OCI-LY1 (cell line): ENCODE measurements at regions not wholly inside any gene's neighbourhood (a gene's known extent, or its start where the extent isn't known, plus 50 kb on each side); places are given as distances from the start of the nearest gene placed in this dataset.

ENCODE experiments used
- H2AFZ ChIP-seq: fragments of 200-600 bp; sonication (generic), shearing (Covaris generic); 2 replicates; pipeline ENCODE4 v1.6.0; 2014; ENCODE audit warnings: antibody characterized with exemption, mild to moderate bottlenecking, low read length
- H3F3A ChIP-seq: fragments of 200-600 bp; sonication (generic), shearing (Covaris generic); 2 replicates; pipeline ENCODE4 v1.6.0; 2014; ENCODE audit warnings: mild to moderate bottlenecking, antibody characterized with exemption, low read length, moderate library complexity; ENCODE audit not compliant: insufficient read depth
- H3K27ac ChIP-seq: fragments of 200-600 bp; sonication (generic); 2 replicates; pipeline ENCODE4 v1.5.1; 2014; ENCODE audit warnings: low read length, mixed run types, mild to moderate bottlenecking, low read depth; ENCODE audit not compliant: poor library complexity, severe bottlenecking
- H3K27me3 ChIP-seq: fragments of 200-600 bp; sonication (generic); 2 replicates; pipeline ENCODE4 v1.6.0; 2014; ENCODE audit warnings: antibody characterized with exemption, mild to moderate bottlenecking, low read length, moderate library complexity; ENCODE audit not compliant: insufficient read depth
- H3K36me3 ChIP-seq: fragments of 200-600 bp; sonication (generic); 2 replicates; pipeline ENCODE4 v1.6.1; 2014; ENCODE audit warnings: mild to moderate bottlenecking, antibody characterized with exemption, low read length, moderate library complexity, mixed read lengths; ENCODE audit not compliant: insufficient read depth
- H3K4me1 ChIP-seq: fragments of 200-600 bp; sonication (generic); 2 replicates; pipeline ENCODE4 v1.5.1; 2014; ENCODE audit warnings: mild to moderate bottlenecking, low read length, moderate library complexity; ENCODE audit not compliant: insufficient read depth, severe bottlenecking
- H3K4me2 ChIP-seq: fragments of 200-600 bp; sonication (generic), shearing (Covaris generic); 2 replicates; pipeline ENCODE4 v1.6.1; 2014; ENCODE audit warnings: low read length
- H3K4me3 ChIP-seq: fragments of 200-600 bp; sonication (generic); 2 replicates; pipeline ENCODE4 v1.5.1; 2014; ENCODE audit warnings: low read length, low read depth, mild to moderate bottlenecking, mixed read lengths; ENCODE audit not compliant: poor library complexity, severe bottlenecking
- H3K79me2 ChIP-seq: fragments of 200-600 bp; shearing (Covaris generic); 2 replicates; pipeline ENCODE4 v1.6.1; 2016; ENCODE audit warnings: mixed run types, low read length, mixed read lengths; ENCODE audit not compliant: insufficient read depth
- H3K9ac ChIP-seq: fragments of 200-600 bp; sonication (generic), shearing (Covaris generic); 2 replicates; pipeline ENCODE4 v1.6.1; 2014; ENCODE audit warnings: mild to moderate bottlenecking, low read length, mixed read lengths
- H3K9me2 ChIP-seq: fragments of 200-600 bp; sonication (generic), shearing (Covaris generic); 2 replicates; pipeline ENCODE4 v1.6.1; 2014; ENCODE audit warnings: low read depth, mild to moderate bottlenecking, low read length, mixed read lengths
- H3K9me3 ChIP-seq: fragments of 200-600 bp; shearing (Covaris generic); 2 replicates; pipeline ENCODE4 v1.6.1; 2014; ENCODE audit warnings: low read length, mixed read lengths
- H4K20me1 ChIP-seq: fragments of 200-600 bp; sonication (generic), shearing (Covaris generic); 2 replicates; pipeline ENCODE4 v1.6.0; 2016; ENCODE audit warnings: mild to moderate bottlenecking, low read length; ENCODE audit not compliant: insufficient read depth
- EZH2 ChIP-seq: fragments of 200-600 bp; sonication (generic), shearing (Covaris generic); IDR thresholded peaks from 2 replicates; pipeline ENCODE4 v1.8.0; 2017; ENCODE audit warnings: borderline replicate concordance, mixed run types, mild to moderate bottlenecking, antibody characterized with exemption, low read length, moderate library complexity, mixed read lengths
- TF ChIP-seq, protein P1 (sequence below): fragments of 200-600 bp; sonication (generic), shearing (Covaris generic); IDR thresholded peaks from 2 replicates; pipeline ENCODE4 v1.5.1; 2017; ENCODE audit warnings: mild to moderate bottlenecking, antibody characterized with exemption, low read length, moderate library complexity, mixed read lengths

DNA sequence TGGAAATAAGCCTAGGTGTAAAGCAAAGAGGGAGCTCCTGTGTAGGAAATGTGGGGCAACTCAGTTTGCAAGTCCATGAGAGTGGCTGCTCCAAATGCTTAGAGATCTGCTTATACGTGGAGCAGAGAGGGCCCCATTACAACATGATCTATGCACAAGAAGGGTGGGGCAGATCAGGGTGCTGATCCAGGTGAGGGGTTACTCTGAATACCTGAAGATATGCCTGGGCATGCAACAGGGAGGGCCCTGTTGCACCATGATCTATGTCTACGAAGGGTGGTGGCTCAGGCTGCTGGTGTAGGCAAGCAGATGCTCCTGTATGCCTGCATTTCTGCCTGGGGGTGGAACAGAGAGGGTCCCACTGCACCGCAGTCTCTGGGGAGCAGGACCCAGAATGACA, 1121.2 kb downstream of the RAPGEF2 start:
- H3K4me2 ChIP-seq, result no peak overlapping the region
- H3K4me3 ChIP-seq, result no peak overlapping the region
- H3K79me2 ChIP-seq, result no peaks in the 10 kb centered on the region
- no peaks in the 10 kb centered on the region for H3K27me3 ChIP-seq
- no peak for TF ChIP-seq EZH2
- TF ChIP-seq, protein P1, sequence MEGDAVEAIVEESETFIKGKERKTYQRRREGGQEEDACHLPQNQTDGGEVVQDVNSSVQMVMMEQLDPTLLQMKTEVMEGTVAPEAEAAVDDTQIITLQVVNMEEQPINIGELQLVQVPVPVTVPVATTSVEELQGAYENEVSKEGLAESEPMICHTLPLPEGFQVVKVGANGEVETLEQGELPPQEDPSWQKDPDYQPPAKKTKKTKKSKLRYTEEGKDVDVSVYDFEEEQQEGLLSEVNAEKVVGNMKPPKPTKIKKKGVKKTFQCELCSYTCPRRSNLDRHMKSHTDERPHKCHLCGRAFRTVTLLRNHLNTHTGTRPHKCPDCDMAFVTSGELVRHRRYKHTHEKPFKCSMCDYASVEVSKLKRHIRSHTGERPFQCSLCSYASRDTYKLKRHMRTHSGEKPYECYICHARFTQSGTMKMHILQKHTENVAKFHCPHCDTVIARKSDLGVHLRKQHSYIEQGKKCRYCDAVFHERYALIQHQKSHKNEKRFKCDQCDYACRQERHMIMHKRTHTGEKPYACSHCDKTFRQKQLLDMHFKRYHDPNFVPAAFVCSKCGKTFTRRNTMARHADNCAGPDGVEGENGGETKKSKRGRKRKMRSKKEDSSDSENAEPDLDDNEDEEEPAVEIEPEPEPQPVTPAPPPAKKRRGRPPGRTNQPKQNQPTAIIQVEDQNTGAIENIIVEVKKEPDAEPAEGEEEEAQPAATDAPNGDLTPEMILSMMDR, result no peak
- H3K9me3 ChIP-seq, result no peaks in the 10 kb centered on the region
- H2AFZ ChIP-seq, result no peak overlapping the region
- H3K27ac ChIP-seq, result no peak overlapping the region
- H3F3A ChIP-seq, result no peaks in the 10 kb centered on the region
- H3K9me2 ChIP-seq, result no peaks in the 10 kb centered on the region
- no peaks in the 10 kb centered on the region for H4K20me1 ChIP-seq
- no peaks in the 10 kb centered on the region for H3K4me1 ChIP-seq
- H3K9ac ChIP-seq, result no peak overlapping the region
- H3K36me3 ChIP-seq, result no peaks in the 10 kb centered on the region

DNA sequence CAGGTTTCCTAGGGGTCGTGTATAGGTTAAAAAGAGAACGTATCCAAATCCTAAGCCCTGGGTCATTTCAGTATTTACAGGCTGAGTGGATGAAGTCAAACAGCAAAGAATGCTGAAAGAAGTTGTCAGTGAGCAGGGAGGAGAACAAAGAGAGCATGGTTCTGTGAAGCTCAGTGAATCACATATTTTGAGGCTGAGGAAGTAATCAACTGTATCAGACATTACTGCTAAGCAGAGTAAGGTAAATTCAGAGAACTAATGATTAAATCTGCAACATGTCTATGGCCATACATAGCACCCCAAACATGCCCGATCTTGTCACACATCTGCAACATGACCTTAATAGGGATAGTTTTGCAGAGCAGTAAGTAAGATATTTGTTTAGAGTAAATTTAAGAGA, 1130.3 kb downstream of the RAPGEF2 start:
- TF ChIP-seq, protein P1, result no peak
- TF ChIP-seq EZH2, result no peak
- no peak overlapping the region for H3K9ac ChIP-seq
- H3K27ac ChIP-seq, result no peak overlapping the region
- H3K9me2 ChIP-seq, result no peaks in the 10 kb centered on the region
- H3K36me3 ChIP-seq, result no peaks in the 10 kb centered on the region
- no peaks in the 10 kb centered on the region for H3K4me1 ChIP-seq
- H3K27me3 ChIP-seq, result no peaks in the 10 kb centered on the region
- no peak overlapping the region for H3K4me2 ChIP-seq
- no peak overlapping the region for H3K4me3 ChIP-seq
- H2AFZ ChIP-seq, result no peak overlapping the region
- no peaks in the 10 kb centered on the region for H3F3A ChIP-seq
- no peaks in the 10 kb centered on the region for H4K20me1 ChIP-seq
- H3K9me3 ChIP-seq, result no peaks in the 10 kb centered on the region
- no peaks in the 10 kb centered on the region for H3K79me2 ChIP-seq

DNA sequence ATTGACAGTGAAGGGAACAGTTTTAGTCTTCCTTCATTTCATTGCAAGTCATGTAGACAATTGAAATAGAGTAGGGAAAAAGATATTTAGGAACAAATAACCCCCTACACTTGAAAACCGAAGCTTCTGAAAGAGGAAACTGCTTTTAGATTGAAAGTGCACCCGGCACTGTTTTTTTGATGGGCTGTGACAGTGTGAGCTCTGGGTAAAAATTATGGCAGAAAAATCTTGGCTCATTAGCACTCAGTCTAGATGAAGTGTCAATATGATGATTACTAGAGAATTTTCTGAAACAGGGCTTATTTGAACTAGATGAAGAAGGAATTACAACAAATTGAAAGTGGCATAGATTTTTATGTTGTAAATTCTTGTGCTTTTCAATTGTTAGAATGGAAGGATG, 1132.4 kb downstream of the RAPGEF2 start:
- no peaks in the 10 kb centered on the region for H3K9me3 ChIP-seq
- no peaks in the 10 kb centered on the region for H4K20me1 ChIP-seq
- H3K4me3 ChIP-seq, result no peak overlapping the region
- H3K36me3 ChIP-seq, result no peaks in the 10 kb centered on the region
- H3K79me2 ChIP-seq, result no peaks in the 10 kb centered on the region
- H3K9me2 ChIP-seq, result no peaks in the 10 kb centered on the region
- H3K4me2 ChIP-seq, result no peak overlapping the region
- H3K4me1 ChIP-seq, result no peaks in the 10 kb centered on the region
- H2AFZ ChIP-seq, result no peak overlapping the region
- H3K27me3 ChIP-seq, result no peaks in the 10 kb centered on the region
- H3K27ac ChIP-seq, result no peak overlapping the region
- no peaks in the 10 kb centered on the region for H3F3A ChIP-seq
- TF ChIP-seq EZH2, result no peak
- TF ChIP-seq, protein P1, result no peak
- no peak overlapping the region for H3K9ac ChIP-seq
